Colonic mucosa (tissue), 4 donors: ENCODE measurements at regions not wholly inside any gene's neighbourhood (a gene's known extent, or its start where the extent isn't known, plus 50 kb on each side); places are given as distances from the start of the nearest gene placed in this dataset.

Experiments
- DNase-seq: peaks from one replicate; pipeline ENCODE4 v3.0.0-alpha.2; 2020
- H3K27ac ChIP-seq: fragments of 200-600 bp; one replicate; pipeline ENCODE4 v1.8.0; 2021
- H3K27me3 ChIP-seq: fragments of 200-600 bp; one replicate; pipeline ENCODE4 v1.8.0; 2021
- H3K36me3 ChIP-seq: fragments of 200-600 bp; one replicate; pipeline ENCODE4 v1.8.0; 2021
- H3K4me1 ChIP-seq: fragments of 200-600 bp; one replicate; pipeline ENCODE4 v1.8.0; 2021; ENCODE audit warnings: mild to moderate bottlenecking
- H3K4me3 ChIP-seq: fragments of 200-600 bp; one replicate; pipeline ENCODE4 v1.8.0; 2021
- H3K9ac ChIP-seq, 2 donors: one replicate each; pipeline ENCODE4 v1.7.0; 2013; ENCODE audit warnings: control low read depth in 2 of 2, low read depth in 2 of 2, low read length in 2 of 2
- H3K9me3 ChIP-seq: fragments of 200-600 bp; one replicate; pipeline ENCODE4 v1.8.0; 2021
- intact Hi-C: fragments of 100-400 bp; cut with DNase I; formaldehyde crosslinking; loops from one replicate; pipeline ENCODE4 v1.14.1; 2022
- TF ChIP-seq, protein P1 (sequence below): fragments of 200-600 bp; IDR thresholded peaks from one replicate; pipeline ENCODE4 v1.8.0; 2022; ENCODE audit warnings: antibody characterized with exemption, mild to moderate bottlenecking
- donor health status: healthy.
- donor health status: DM: no; HTN: no; CAD: no.
- donor health status: DM: no; HTN: no; CAD: no.

DNA sequence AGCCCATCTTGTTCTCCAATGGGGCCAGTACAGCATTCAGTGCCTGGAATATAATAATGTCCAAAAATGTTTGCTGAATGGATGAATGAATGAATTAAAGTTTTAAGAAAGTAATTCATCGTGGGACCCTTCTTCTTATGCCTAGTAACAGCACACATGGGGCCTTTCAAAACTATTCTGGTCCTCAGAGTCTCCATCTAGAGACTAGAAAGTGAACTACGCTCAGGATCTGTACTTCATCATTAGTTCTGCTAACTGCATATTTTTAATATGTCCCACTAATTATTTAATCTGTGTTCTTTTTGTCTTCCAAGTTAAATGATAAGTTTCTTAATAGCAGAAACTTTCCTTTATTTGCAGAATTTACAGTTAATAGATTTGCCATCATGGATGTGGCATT lies 172.5 kb downstream of the SMAD2 start:
- DNase-seq: no peak
- TF ChIP-seq, protein P1, sequence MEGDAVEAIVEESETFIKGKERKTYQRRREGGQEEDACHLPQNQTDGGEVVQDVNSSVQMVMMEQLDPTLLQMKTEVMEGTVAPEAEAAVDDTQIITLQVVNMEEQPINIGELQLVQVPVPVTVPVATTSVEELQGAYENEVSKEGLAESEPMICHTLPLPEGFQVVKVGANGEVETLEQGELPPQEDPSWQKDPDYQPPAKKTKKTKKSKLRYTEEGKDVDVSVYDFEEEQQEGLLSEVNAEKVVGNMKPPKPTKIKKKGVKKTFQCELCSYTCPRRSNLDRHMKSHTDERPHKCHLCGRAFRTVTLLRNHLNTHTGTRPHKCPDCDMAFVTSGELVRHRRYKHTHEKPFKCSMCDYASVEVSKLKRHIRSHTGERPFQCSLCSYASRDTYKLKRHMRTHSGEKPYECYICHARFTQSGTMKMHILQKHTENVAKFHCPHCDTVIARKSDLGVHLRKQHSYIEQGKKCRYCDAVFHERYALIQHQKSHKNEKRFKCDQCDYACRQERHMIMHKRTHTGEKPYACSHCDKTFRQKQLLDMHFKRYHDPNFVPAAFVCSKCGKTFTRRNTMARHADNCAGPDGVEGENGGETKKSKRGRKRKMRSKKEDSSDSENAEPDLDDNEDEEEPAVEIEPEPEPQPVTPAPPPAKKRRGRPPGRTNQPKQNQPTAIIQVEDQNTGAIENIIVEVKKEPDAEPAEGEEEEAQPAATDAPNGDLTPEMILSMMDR: peak; percentile 18
- no peak overlapping the region for H3K27ac ChIP-seq
- intact Hi-C loops: no loop called here
- no peak overlapping the region for H3K9ac ChIP-seq
- no peaks in the 10 kb centered on the region for H3K27me3 ChIP-seq
- H3K4me1 ChIP-seq: no peaks in the 10 kb centered on the region
- no peak overlapping the region for H3K4me3 ChIP-seq
- H3K36me3 ChIP-seq: no peaks in the 10 kb centered on the region
- H3K9me3 ChIP-seq: no peaks in the 10 kb centered on the region

DNA sequence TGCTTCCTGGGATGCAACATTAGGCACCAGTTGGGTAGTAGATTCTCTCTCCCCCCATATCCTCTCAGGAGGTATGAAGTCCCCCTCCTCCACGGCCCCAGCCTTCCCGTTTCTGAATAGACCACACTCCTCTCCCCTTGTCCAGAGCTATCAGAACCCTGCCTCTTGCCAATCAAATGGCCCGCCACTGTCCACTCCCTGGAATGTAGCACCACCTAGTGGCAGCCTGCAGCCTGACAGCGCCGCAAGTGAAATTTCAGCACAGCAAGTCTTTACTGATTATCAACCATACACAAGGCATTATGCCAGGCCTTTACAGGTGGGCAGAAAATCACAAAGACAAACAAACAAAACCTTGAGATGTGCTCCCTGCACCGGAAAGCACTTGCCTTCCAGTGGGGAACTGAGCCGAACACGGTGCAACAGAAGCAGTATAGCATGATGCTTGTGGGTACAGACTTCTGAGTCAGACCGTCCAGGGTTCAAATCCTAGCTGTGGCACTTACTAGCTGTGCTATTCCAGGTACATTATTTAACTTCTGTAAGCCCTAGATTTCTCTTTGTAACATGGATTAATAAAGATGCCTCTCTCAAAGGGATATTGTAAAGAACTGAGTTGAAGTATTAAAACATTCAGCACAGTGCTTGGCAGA lies 174.0 kb downstream of the SMAD2 start:
- H3K9ac ChIP-seq: no peak overlapping the region
- peak; percentile 68 for DNase-seq
- intact Hi-C loops: no loop called here

DNA sequence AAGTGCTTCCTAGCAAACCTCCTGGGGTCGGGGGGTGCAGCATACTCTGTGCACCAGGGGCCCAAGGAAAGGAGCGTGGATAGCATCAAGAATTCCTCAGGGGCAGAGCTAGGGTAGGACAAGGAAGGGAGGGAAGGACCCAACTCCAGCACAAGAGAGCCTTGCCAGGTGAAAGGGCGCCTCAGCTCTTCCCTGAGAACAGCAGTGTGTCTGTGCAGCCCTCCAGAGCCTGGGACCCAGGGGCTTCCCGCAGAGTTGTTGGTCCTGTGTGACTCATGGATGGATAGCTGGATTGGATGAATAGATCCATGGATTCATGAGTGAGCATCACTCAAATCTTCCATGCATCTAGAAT lies 175.4 kb downstream of the SMAD2 start:
- TF ChIP-seq, protein P1: no peak
- no peaks in the 10 kb centered on the region for H3K9me3 ChIP-seq
- intact Hi-C loops: no loop called here
- H3K9ac ChIP-seq: no peak overlapping the region
- H3K4me3 ChIP-seq: no peak overlapping the region
- no peaks in the 10 kb centered on the region for H3K4me1 ChIP-seq
- DNase-seq: no peak
- H3K27ac ChIP-seq: no peak overlapping the region
- H3K36me3 ChIP-seq: no peaks in the 10 kb centered on the region
- H3K27me3 ChIP-seq: no peaks in the 10 kb centered on the region

More for the DNA sequence above, 174.0 kb downstream of the SMAD2 start:
- H3K9me3 ChIP-seq: no peaks in the 10 kb centered on the region
- H3K4me1 ChIP-seq: no peaks in the 10 kb centered on the region
- H3K36me3 ChIP-seq: no peaks in the 10 kb centered on the region
- H3K4me3 ChIP-seq: no peak overlapping the region
- TF ChIP-seq, protein P1: peak; percentile 83
- no peak overlapping the region for H3K27ac ChIP-seq
- H3K27me3 ChIP-seq: no peaks in the 10 kb centered on the region

DNA sequence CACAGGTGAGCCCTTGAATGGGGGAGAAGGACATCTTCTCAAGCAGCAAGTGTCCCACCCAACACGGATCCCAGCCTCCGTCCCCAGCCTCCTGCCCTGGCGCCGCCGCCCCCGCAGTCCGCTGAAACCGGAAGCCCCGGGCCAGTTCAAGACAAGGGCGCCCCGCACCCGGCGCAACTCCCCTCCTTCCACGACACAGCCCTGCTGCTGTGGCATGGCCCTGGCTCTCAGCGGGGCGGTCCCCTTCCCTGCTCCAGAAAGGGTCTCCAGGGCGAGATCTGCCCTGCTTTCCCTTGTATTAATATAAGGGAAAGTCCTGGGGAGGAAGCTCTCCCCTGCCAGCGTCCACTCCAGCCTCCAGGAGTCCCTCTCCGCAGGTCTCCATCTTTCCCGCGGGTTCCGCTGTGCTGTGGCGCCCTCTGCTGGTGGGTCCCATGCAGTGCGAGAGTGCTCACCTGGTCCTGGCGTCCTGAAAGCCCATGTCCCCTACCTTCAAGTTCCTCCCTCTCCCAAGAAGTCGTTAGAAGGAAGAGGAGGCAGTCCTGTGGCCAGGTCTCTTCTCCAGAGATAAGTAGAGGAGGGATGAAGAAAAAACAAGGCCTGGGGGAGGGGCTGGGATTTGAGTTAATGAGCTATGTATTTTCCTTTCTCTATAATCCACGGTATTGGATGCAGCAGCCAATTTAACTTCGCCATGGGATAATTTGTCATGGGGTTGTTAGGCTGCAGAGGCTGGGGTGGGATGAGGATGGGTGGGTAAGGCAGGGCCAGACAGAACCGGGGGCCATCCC lies 176.0 kb downstream of the SMAD2 start:
- Histone ChIP-seq H3K4me1 (no peaks in the 10 kb centered on the region), H3K9ac (no peak overlapping the region), H3K27ac (no peak overlapping the region), H3K4me3 (no peak overlapping the region), H3K36me3 (no peaks in the 10 kb centered on the region), H3K9me3 (no peaks in the 10 kb centered on the region), H3K27me3 (no peaks in the 10 kb centered on the region)
- intact Hi-C loops: loop anchor here (5.0 kb wide), 1 partner anchor 652 kb away; no protein-coding TSS in a partner anchor
- TF ChIP-seq, protein P1: peak; percentile 76
- DNase-seq: peak; percentile 67

DNA sequence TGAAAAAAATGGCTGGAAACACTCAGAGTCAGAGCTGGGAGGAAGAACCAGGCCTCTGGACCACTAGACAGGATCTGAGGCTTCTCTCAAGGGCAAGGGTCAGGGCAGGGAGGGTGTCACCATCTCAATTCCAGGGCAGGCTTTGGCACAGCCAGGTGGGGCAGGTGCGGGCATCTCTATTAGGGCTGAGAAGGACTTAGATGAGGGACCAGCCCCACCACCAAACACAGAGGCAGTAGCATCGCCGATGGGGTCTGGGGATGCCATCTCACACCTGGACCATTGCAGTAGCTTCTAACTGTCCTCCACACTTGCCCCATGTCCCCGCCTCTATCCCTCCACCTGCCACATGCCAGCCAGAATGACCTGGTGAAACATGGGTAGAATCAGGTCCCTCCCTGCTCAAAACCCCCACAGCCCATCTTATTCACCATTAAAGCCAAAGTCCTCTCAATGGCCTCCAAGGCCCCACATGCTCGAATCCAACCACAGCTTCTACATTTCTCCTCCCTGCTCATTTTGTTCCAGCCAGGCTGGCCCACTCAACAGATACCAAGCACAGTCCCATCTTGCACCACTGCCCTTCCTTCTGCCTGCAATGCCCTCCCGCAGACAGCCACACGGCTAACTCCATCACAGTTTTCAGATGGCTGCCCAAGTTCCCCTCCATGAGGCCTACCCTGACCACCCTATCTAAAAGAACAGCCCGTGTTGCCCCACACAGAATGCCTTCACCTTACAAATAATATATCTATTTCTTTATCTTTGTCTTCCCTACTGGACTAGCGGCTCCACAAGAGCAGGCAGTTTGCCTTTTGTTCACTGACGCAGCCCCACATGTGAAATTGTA lies 177.4 kb downstream of the SMAD2 start:
- no peak overlapping the region for H3K27ac ChIP-seq
- intact Hi-C loops: loop anchor here (5.0 kb wide), 1 partner anchor 651 kb away; no protein-coding TSS in a partner anchor
- no peaks in the 10 kb centered on the region for H3K9me3 ChIP-seq
- TF ChIP-seq, protein P1: no peak
- no peak overlapping the region for H3K9ac ChIP-seq
- no peak for DNase-seq
- H3K36me3 ChIP-seq: no peaks in the 10 kb centered on the region
- no peaks in the 10 kb centered on the region for H3K4me1 ChIP-seq
- H3K27me3 ChIP-seq: no peaks in the 10 kb centered on the region
- no peak overlapping the region for H3K4me3 ChIP-seq
